Right lobe of liver (tissue), 6 donors: ENCODE measurements at regions not wholly inside any gene's neighbourhood (a gene's known extent, or its start where the extent isn't known, plus 50 kb on each side); places are given as distances from the start of the nearest gene placed in this dataset.

Experiments
- ATAC-seq, 4 donors: fragments of 200-7000 bp; cut with Tn5 transposase; one replicate each; pipeline ENCODE4 v1.9.1; 2020; ENCODE audit warnings: mild to moderate bottlenecking in 4 of 4, moderate library complexity in 4 of 4
- DNase-seq, 3 donors: peaks; one replicate each; pipeline ENCODE4 v3.0.0-alpha.2; 2020
- H3K27ac ChIP-seq, 3 donors: fragments of 200-600 bp; one replicate each; pipeline ENCODE4 v1.8.0; 2022
- H3K27me3 ChIP-seq, 2 donors: fragments of 200-600 bp; one replicate each; pipeline ENCODE4 v1.8.0; 2022
- H3K36me3 ChIP-seq, 4 donors: fragments of 200-600 bp; sonication (generic) in 1 of 4; one replicate each; pipeline versions ENCODE4 v1.5.1 to v1.8.0; 2017 to 2022; ENCODE audit warnings: control low read depth in 1 of 4
- H3K4me1 ChIP-seq, 4 donors: fragments of 200-600 bp; sonication (generic) in 1 of 4; one replicate each; pipeline versions ENCODE4 v1.5.1 to v1.8.0; 2017 to 2022; ENCODE audit warnings: control low read depth in 1 of 4
- H3K4me3 ChIP-seq, 3 donors: fragments of 200-600 bp; one replicate each; pipeline ENCODE4 v1.8.0; 2022
- H3K9me3 ChIP-seq, 4 donors: fragments of 200-600 bp; sonication (generic) in 1 of 4; one replicate each; pipeline versions ENCODE4 v1.5.1 to v1.8.0; 2017 to 2022; ENCODE audit warnings: control low read depth in 1 of 4
- CTCF ChIP-seq, 4 donors: fragments of 200-600 bp in 3 of 4; fragments of 450-650 bp in 1 of 4; IDR thresholded peaks; one replicate each; pipeline versions ENCODE4 v1.5.1 to v1.8.0; 2016 to 2022; ENCODE audit warnings: antibody characterized with exemption in 4 of 4, mild to moderate bottlenecking in 2 of 4
- POLR2A ChIP-seq: fragments of 450-650 bp; IDR thresholded peaks from one replicate; pipeline ENCODE4 v1.6.1; 2017; ENCODE audit warnings: antibody characterized with exemption, mild to moderate bottlenecking
- WGBS: methylation state at CpG from one replicate; pipeline ENCODE4 v1.1.6; 2018; ENCODE audit warnings: low coverage, low lambda C conversion rate; ENCODE audit not compliant: insufficient coverage; ENCODE audit errors: missing lambda C conversion rate; 5-methylcytosine and 5-hydroxymethylcytosine counted together
- intact Hi-C, 2 donors: fragments of 100-400 bp; cut with DNase I; formaldehyde crosslinking; loops; one replicate each; pipeline versions ENCODE4 v1.11.2 to v1.14.1; 2022
- donor health status: DM: no; HTN: yes; CAD: no.
- donor health status: DM: no; HTN: no; CAD: no.
- donor health status: DM: no; HTN: no; CAD: no.
- donor health status: DM: no; HTN: yes; CAD: no.
- donor health status: DM: no; HTN: yes; CAD: no.

- Histone ChIP-seq H3K27ac (no peak overlapping the region), H3K9me3 (no peaks in the 10 kb centered on the region), H3K4me3 (no peak overlapping the region), H3K36me3 (no peaks in the 10 kb centered on the region), H3K4me1 (no peaks in the 10 kb centered on the region), H3K27me3 (no peaks in the 10 kb centered on the region)
- WGBS, result 63% methylated on average over 5 of the region's 5 CpGs
- ATAC-seq (no peak), DNase-seq (no peak)
- intact Hi-C loops, result no loop called here
- no peak for TF ChIP-seq POLR2A
- TF ChIP-seq CTCF (IDR thresholded peaks at IDR 0.05), result no peak
Observed at GRCh38 chr13:55567721-55568625, 1572.7 kb upstream of the PRR20A start.

GRCh38 chr13:55569082-55569481 is 1571.6 kb upstream of the PRR20A start:
- no peak for ATAC-seq
- Histone ChIP-seq H3K27me3 (no peaks in the 10 kb centered on the region), H3K36me3 (no peaks in the 10 kb centered on the region), H3K4me3 (no peak overlapping the region), H3K9me3 (no peaks in the 10 kb centered on the region), H3K27ac (no peak overlapping the region), H3K4me1 (no peaks in the 10 kb centered on the region)
- no peak for TF ChIP-seq CTCF (IDR thresholded peaks at IDR 0.05)
- TF ChIP-seq POLR2A, result no peak
- intact Hi-C loops, result no loop called here
- DNase-seq, result no peak

GRCh38 chr13:55569514-55569913 is 1571.2 kb upstream of the PRR20A start:
- intact Hi-C loops, result no loop called here
- no peak overlapping the region for H3K27ac ChIP-seq
- H3K9me3 ChIP-seq, result no peaks in the 10 kb centered on the region
- DNase-seq (no peak), ATAC-seq (no peak)
- no peaks in the 10 kb centered on the region for H3K27me3 ChIP-seq
- TF ChIP-seq POLR2A, result no peak
- no peak for TF ChIP-seq CTCF (IDR thresholded peaks at IDR 0.05)
- no peak overlapping the region for H3K4me3 ChIP-seq
- H3K4me1 ChIP-seq, result no peaks in the 10 kb centered on the region
- no peaks in the 10 kb centered on the region for H3K36me3 ChIP-seq

GRCh38 chr13:55570371-55570770 is 1570.3 kb upstream of the PRR20A start:
- Histone ChIP-seq H3K9me3 (no peaks in the 10 kb centered on the region), H3K4me1 (no peaks in the 10 kb centered on the region), H3K27ac (no peak overlapping the region), H3K4me3 (no peak overlapping the region), H3K27me3 (no peaks in the 10 kb centered on the region), H3K36me3 (no peaks in the 10 kb centered on the region)
- 58% methylated on average over 1 of the region's 1 CpG for WGBS
- TF ChIP-seq POLR2A (no peak), CTCF (IDR thresholded peaks at IDR 0.05) (no peak)
- DNase-seq (no peak), ATAC-seq (no peak)
- intact Hi-C loops, result no loop called here
